HG03354 (cell line): ENCODE measurements at regions not wholly inside any gene's neighbourhood (a gene's known extent, or its start where the extent isn't known, plus 50 kb on each side); places are given as distances from the start of the nearest gene placed in this dataset.
"Not testable (repeated sequence)": the region's sequence is repeated elsewhere in the genome, so short reads cannot be mapped to it uniquely, and the experiment has no call there.

Source experiments
- ATAC-seq: cut with Tn5 transposase; IDR thresholded peaks from one replicate; pipeline ENCODE4 v1.9.1; 2021; ENCODE audit warnings: mild to moderate bottlenecking; ENCODE audit not compliant: unreplicated experiment, poor library complexity, severe bottlenecking

- ATAC-seq = no peak
Measured at GRCh38 chr2:55772109-55772980, 78.7 kb upstream of the PNPT1 start.

- no peak for ATAC-seq
Measured at GRCh38 chr2:55771612-55772011, 78.0 kb upstream of the PNPT1 start.

GRCh38 chr2:55768991-55769390, 75.3 kb upstream of the PNPT1 start:
- ATAC-seq = no peak

GRCh38 chr2:55766947-55767346, 73.3 kb upstream of the PNPT1 start:
- no peak for ATAC-seq

- not testable (repeated sequence) for ATAC-seq
Measured at GRCh38 chr2:55765708-55766107, 72.1 kb upstream of the PNPT1 start.

GRCh38 chr2:55763721-55764120, 70.1 kb upstream of the PNPT1 start:
- ATAC-seq = no peak

GRCh38 chr2:55761526-55761925, 67.9 kb upstream of the PNPT1 start:
- ATAC-seq = no peak

GRCh38 chr2:55761024-55761423, 67.4 kb upstream of the PNPT1 start:
- ATAC-seq = no peak

GRCh38 chr2:55760125-55760524, 66.5 kb upstream of the PNPT1 start:
- ATAC-seq = no peak

GRCh38 chr2:55759271-55759921, 65.8 kb upstream of the PNPT1 start:
- ATAC-seq = no peak

GRCh38 chr2:55751966-55752365, 58.3 kb upstream of the PNPT1 start:
- ATAC-seq = no peak

GRCh38 chr2:55743583-55743982, 49.9 kb upstream of the PNPT1 start:
- no peak for ATAC-seq
